ENCODE measurements at regions not wholly inside any gene's neighbourhood (a gene's known extent, or its start where the extent isn't known, plus 50 kb on each side); places are given as distances from the start of the nearest gene placed in this dataset.

DNA sequence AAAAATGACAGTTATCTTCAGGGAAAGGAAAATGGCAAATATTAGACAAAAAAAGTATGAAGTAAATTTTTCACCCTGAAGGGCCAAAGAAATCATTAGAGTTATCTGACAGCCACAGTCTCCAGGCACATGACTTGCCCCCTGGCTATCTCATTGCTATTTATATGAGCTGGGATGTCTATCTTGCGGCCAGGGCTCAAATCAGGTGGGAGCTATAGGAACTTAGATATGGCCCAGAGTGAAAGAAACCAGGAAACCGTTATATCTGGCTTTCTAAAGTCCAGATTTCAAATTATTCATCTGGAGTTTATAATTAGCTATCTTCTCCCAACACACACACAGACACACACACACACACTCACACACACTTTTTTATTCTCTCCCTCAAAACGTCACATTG, 135.3 kb upstream of the EEF1E1 start:
- TF ChIP-seq, protein P1, sequence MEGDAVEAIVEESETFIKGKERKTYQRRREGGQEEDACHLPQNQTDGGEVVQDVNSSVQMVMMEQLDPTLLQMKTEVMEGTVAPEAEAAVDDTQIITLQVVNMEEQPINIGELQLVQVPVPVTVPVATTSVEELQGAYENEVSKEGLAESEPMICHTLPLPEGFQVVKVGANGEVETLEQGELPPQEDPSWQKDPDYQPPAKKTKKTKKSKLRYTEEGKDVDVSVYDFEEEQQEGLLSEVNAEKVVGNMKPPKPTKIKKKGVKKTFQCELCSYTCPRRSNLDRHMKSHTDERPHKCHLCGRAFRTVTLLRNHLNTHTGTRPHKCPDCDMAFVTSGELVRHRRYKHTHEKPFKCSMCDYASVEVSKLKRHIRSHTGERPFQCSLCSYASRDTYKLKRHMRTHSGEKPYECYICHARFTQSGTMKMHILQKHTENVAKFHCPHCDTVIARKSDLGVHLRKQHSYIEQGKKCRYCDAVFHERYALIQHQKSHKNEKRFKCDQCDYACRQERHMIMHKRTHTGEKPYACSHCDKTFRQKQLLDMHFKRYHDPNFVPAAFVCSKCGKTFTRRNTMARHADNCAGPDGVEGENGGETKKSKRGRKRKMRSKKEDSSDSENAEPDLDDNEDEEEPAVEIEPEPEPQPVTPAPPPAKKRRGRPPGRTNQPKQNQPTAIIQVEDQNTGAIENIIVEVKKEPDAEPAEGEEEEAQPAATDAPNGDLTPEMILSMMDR (IDR thresholded peaks at IDR 0.05): no peak
- no peak for TF ChIP-seq POLR2A (IDR thresholded peaks at IDR 0.05)
